Mesenchymal stem cell (in vitro differentiated cells and primary cell): ENCODE measurements at regions not wholly inside any gene's neighbourhood (a gene's known extent, or its start where the extent isn't known, plus 50 kb on each side); places are given as distances from the start of the nearest gene placed in this dataset.
A peak's percentile ranks its signal among the peaks of the same experiment; 100 is the strongest.

Experiments used
- DNase-seq: peaks from one replicate; pipeline ENCODE4 v3.0.0-alpha.2; 2013
- H2AFZ ChIP-seq: one replicate; pipeline ENCODE4 v1.6.1; 2013; ENCODE audit warnings: low read depth, mild to moderate bottlenecking, control low read depth, inconsistent platforms, low read length, moderate library complexity
- H2AK5ac ChIP-seq: 2 replicates; pipeline ENCODE4 v1.6.1; 2013; ENCODE audit warnings: low read length, moderate library complexity, mild to moderate bottlenecking, inconsistent platforms; ENCODE audit not compliant: severe bottlenecking
- H2BK120ac ChIP-seq: one replicate; pipeline ENCODE4 v1.6.1; 2013; ENCODE audit warnings: low read depth, mild to moderate bottlenecking, inconsistent platforms, low read length, moderate library complexity
- H2BK12ac ChIP-seq, 2 experiments: one replicate each; pipeline ENCODE4 v1.6.1; 2013; ENCODE audit warnings: inconsistent platforms in 2 of 2, low read length in 2 of 2, mild to moderate bottlenecking in 2 of 2, moderate library complexity in 2 of 2, control low read depth in 1 of 2
- H2BK15ac ChIP-seq: one replicate; pipeline ENCODE4 v1.6.1; 2013; ENCODE audit warnings: mild to moderate bottlenecking, low read depth, inconsistent platforms; ENCODE audit not compliant: poor library complexity, severe bottlenecking
- H2BK5ac ChIP-seq: 2 replicates; pipeline ENCODE4 v1.6.1; 2013; ENCODE audit warnings: low read depth, mild to moderate bottlenecking, low read length, control low read depth, inconsistent platforms; ENCODE audit not compliant: poor library complexity, severe bottlenecking
- H3K14ac ChIP-seq, 2 experiments: one replicate each; pipeline ENCODE4 v1.6.1; 2013; ENCODE audit warnings: inconsistent platforms in 2 of 2, low read length in 2 of 2, control low read depth in 1 of 2, mild to moderate bottlenecking in 1 of 2, moderate library complexity in 1 of 2
- H3K18ac ChIP-seq, 2 experiments: one replicate each; pipeline ENCODE4 v1.6.1; 2013; ENCODE audit warnings: inconsistent platforms in 2 of 2, low read length in 2 of 2, control low read depth in 1 of 2, low read depth in 1 of 2, mild to moderate bottlenecking in 1 of 2
- H3K23ac ChIP-seq, 2 experiments: one replicate each; pipeline ENCODE4 v1.6.1; 2013; ENCODE audit warnings: inconsistent platforms in 2 of 2, low read length in 2 of 2, mild to moderate bottlenecking in 2 of 2, moderate library complexity in 2 of 2, control low read depth in 1 of 2
- H3K27ac ChIP-seq: 2 replicates; pipeline ENCODE4 v1.5.1; 2013; ENCODE audit warnings: mild to moderate bottlenecking, moderate library complexity, low read length, control low read depth, inconsistent platforms; ENCODE audit not compliant: poor library complexity, severe bottlenecking
- H3K27me3 ChIP-seq, 2 experiments: 2 replicates each; pipeline versions ENCODE4 v1.6.1 to v1.7.0; 2013; ENCODE audit warnings: low read length in 2 of 2, mild to moderate bottlenecking in 2 of 2, moderate library complexity in 2 of 2, control low read depth in 1 of 2, inconsistent platforms in 1 of 2; ENCODE audit not compliant: control insufficient read depth in 1 of 2, insufficient read depth in 1 of 2
- H3K36me3 ChIP-seq, 2 experiments: 2 replicates each; pipeline versions ENCODE4 v1.6.1 to v1.7.0; 2013; ENCODE audit warnings: low read length in 2 of 2, control low read depth in 1 of 2, inconsistent platforms in 1 of 2, low read depth in 1 of 2, mild to moderate bottlenecking in 1 of 2; ENCODE audit not compliant: insufficient read depth in 2 of 2, control insufficient read depth in 1 of 2
- H3K4ac ChIP-seq, 2 experiments: one replicate each; pipeline ENCODE4 v1.6.1; 2013; ENCODE audit warnings: inconsistent platforms in 2 of 2, low read length in 2 of 2, mild to moderate bottlenecking in 2 of 2, moderate library complexity in 2 of 2, control low read depth in 1 of 2, low read depth in 1 of 2
- H3K4me1 ChIP-seq: 2 replicates; pipeline ENCODE4 v1.6.1; 2013; ENCODE audit warnings: low read depth, low read length, control low read depth; ENCODE audit not compliant: control insufficient read depth, insufficient read depth
- H3K4me2 ChIP-seq: 2 replicates; pipeline ENCODE4 v1.6.1; 2013; ENCODE audit warnings: low read length, mild to moderate bottlenecking, inconsistent platforms; ENCODE audit not compliant: poor library complexity, severe bottlenecking
- H3K4me3 ChIP-seq, 2 experiments: 2 replicates each; pipeline versions ENCODE4 v1.5.1 to v1.7.0; 2013; ENCODE audit warnings: low read length in 2 of 2, mild to moderate bottlenecking in 2 of 2, control low read depth in 1 of 2, low read depth in 1 of 2; ENCODE audit not compliant: insufficient read depth in 1 of 2
- H3K79me1 ChIP-seq: replicated peaks from 2 replicates; pipeline ENCODE4 v1.6.1; 2013; ENCODE audit warnings: mild to moderate bottlenecking, control low read depth, low read length, inconsistent platforms; ENCODE audit not compliant: poor library complexity, severe bottlenecking
- H3K9ac ChIP-seq: 2 replicates; pipeline ENCODE4 v1.7.0; 2013; ENCODE audit warnings: mild to moderate bottlenecking, low read length, moderate library complexity
- H3K9me3 ChIP-seq: 2 replicates; pipeline ENCODE4 v1.7.0; 2013; ENCODE audit warnings: mild to moderate bottlenecking, low read length; ENCODE audit not compliant: control insufficient read depth
- H4K8ac ChIP-seq: one replicate; pipeline ENCODE4 v1.6.1; 2013; ENCODE audit warnings: inconsistent platforms, mild to moderate bottlenecking, low read length, moderate library complexity
- H4K91ac ChIP-seq: one replicate; pipeline ENCODE4 v1.6.1; 2013; ENCODE audit warnings: mild to moderate bottlenecking, low read length, inconsistent platforms
- WGBS: methylation state at CpG from one replicate; pipeline ENCODE4 v1.1.7; 2013; ENCODE audit warnings: mixed read lengths; 5-methylcytosine and 5-hydroxymethylcytosine counted together

- Histone ChIP-seq H3K9me3 (no peaks in the 10 kb centered on the region), H3K27ac (no peak overlapping the region), H2AFZ (no peak overlapping the region), H3K4me1 (no peaks in the 10 kb centered on the region), H3K14ac (peak overlapping the region in 1 of 2 experiments; percentile 59), H2BK120ac (no peak overlapping the region), H3K79me1 (no peaks in the 10 kb centered on the region), H3K4me2 (no peak overlapping the region), H3K4me3 (no peak overlapping the region), H4K91ac (no peak overlapping the region), H3K27me3 (no peaks in the 10 kb centered on the region), H3K18ac (no peak overlapping the region), H2BK12ac (no peak overlapping the region), H2BK15ac (no peak overlapping the region), H3K4ac (no peak overlapping the region), H4K8ac (no peak overlapping the region), H3K9ac (no peak overlapping the region), H2BK5ac (no peak overlapping the region), H3K23ac (no peak overlapping the region), H3K36me3 (no peaks in the 10 kb centered on the region), H2AK5ac (no peak overlapping the region)
- DNase-seq: no peak
- WGBS: 54% methylated on average over 4 of the region's 7 CpGs
These were observed 535.2 kb upstream of the FAT1 start for GRCh38 chr4:187258651-187259401.

GRCh38 chr4:187268940-187269339 is 545.3 kb upstream of the FAT1 start:
- Histone ChIP-seq H4K8ac (no peak overlapping the region), H3K27me3 (no peaks in the 10 kb centered on the region), H4K91ac (no peak overlapping the region), H3K27ac (no peak overlapping the region), H3K9ac (no peak overlapping the region), H2AK5ac (no peak overlapping the region), H3K4me2 (no peak overlapping the region), H2AFZ (no peak overlapping the region), H2BK15ac (no peak overlapping the region), H2BK5ac (no peak overlapping the region), H3K36me3 (no peaks in the 10 kb centered on the region), H3K18ac (peak overlapping the region; percentile 67 to 88), H3K23ac (no peak overlapping the region), H3K4me3 (no peak overlapping the region), H3K14ac (no peak overlapping the region), H3K4ac (no peak overlapping the region), H2BK12ac (no peak overlapping the region), H3K79me1 (no peaks in the 10 kb centered on the region), H2BK120ac (peak overlapping the region; percentile 27), H3K4me1 (no peaks in the 10 kb centered on the region), H3K9me3 (no peaks in the 10 kb centered on the region)
- 20% methylated on average over 1 of the region's 2 CpGs for WGBS
- DNase-seq: peak; percentile 96

DNA sequence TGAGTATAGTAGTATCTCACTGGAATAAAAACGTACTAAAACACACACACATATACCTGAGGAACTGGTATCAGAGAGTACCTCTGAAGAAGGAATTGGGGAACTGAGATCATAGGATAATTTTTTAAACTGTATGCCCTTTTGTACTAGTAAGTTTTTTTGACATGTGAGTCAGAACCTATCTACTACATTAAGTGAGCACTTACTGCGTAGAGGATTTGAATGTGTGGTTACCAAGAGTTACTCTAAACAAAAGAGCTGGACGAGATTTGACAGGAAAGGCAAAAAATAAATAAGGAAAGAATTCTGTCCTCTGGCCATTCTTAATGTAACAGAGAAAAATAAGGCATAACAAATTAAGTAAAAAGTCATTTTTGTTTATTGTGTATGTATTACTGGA is 546.5 kb upstream of the FAT1 start:
- Histone ChIP-seq H3K4ac (no peak overlapping the region), H3K4me3 (no peak overlapping the region), H2AFZ (no peak overlapping the region), H4K8ac (no peak overlapping the region), H2BK120ac (no peak overlapping the region), H3K14ac (no peak overlapping the region), H3K9me3 (no peaks in the 10 kb centered on the region), H3K23ac (no peak overlapping the region), H2BK12ac (no peak overlapping the region), H3K4me1 (no peaks in the 10 kb centered on the region), H3K36me3 (no peaks in the 10 kb centered on the region), H2BK5ac (no peak overlapping the region), H3K27me3 (no peaks in the 10 kb centered on the region), H3K79me1 (no peaks in the 10 kb centered on the region), H2BK15ac (no peak overlapping the region), H3K18ac (no peak overlapping the region), H3K9ac (no peak overlapping the region), H2AK5ac (no peak overlapping the region), H4K91ac (no peak overlapping the region), H3K27ac (no peak overlapping the region), H3K4me2 (no peak overlapping the region)
- WGBS: no CpG with 5 or more reads among the region's 3 CpGs
- DNase-seq: peak; percentile 65

DNA sequence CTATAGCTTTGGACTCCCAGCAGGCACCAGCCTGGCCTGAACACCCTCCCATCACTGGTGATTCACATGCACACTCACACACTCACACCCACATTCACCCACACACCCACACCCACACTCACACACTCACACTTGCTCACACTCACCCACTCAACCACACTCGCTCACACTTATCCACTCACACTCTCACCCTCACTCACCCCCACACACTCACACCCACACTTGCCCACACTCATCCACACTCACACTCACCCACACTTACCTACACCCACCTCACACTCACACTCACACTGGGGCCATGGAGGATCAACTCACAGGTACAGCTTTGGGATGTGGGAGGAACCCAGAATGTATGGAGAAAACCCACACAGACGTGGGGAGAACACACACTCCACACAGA is 548.2 kb upstream of the FAT1 start:
- Histone ChIP-seq H3K18ac (peak overlapping the region in 1 of 2 experiments; percentile 80), H3K79me1 (no peaks in the 10 kb centered on the region), H4K91ac (peak overlapping the region; percentile 73), H3K4me2 (no peak overlapping the region), H3K36me3 (no peaks in the 10 kb centered on the region), H2AK5ac (no peak overlapping the region), H2AFZ (no peak overlapping the region), H3K27me3 (no peaks in the 10 kb centered on the region), H4K8ac (no peak overlapping the region), H3K4me3 (no peak overlapping the region), H2BK15ac (peak overlapping the region; percentile 8), H3K9me3 (no peaks in the 10 kb centered on the region), H3K23ac (no peak overlapping the region), H2BK12ac (peak overlapping the region in 1 of 2 experiments; percentile 93), H2BK5ac (no peak overlapping the region), H3K9ac (no peak overlapping the region), H3K4ac (peak overlapping the region in 1 of 2 experiments; percentile 26), H3K4me1 (no peaks in the 10 kb centered on the region), H3K27ac (no peak overlapping the region), H3K14ac (peak overlapping the region in 1 of 2 experiments; percentile 44), H2BK120ac (no peak overlapping the region)
- DNase-seq: no peak
- WGBS: 92% methylated on average over 2 of the region's 2 CpGs
